Right lobe of liver (tissue), 6 donors: ENCODE measurements at regions not wholly inside any gene's neighbourhood (a gene's known extent, or its start where the extent isn't known, plus 50 kb on each side); places are given as distances from the start of the nearest gene placed in this dataset.

Source experiments
- ATAC-seq, 4 donors: fragments of 200-7000 bp; cut with Tn5 transposase; one replicate each; pipeline ENCODE4 v1.9.1; 2020; ENCODE audit warnings: mild to moderate bottlenecking in 4 of 4, moderate library complexity in 4 of 4
- DNase-seq, 3 donors: peaks; one replicate each; pipeline ENCODE4 v3.0.0-alpha.2; 2020
- H3K27ac ChIP-seq, 3 donors: fragments of 200-600 bp; one replicate each; pipeline ENCODE4 v1.8.0; 2022
- H3K27me3 ChIP-seq, 2 donors: fragments of 200-600 bp; one replicate each; pipeline ENCODE4 v1.8.0; 2022
- H3K36me3 ChIP-seq, 4 donors: fragments of 200-600 bp; sonication (generic) in 1 of 4; one replicate each; pipeline versions ENCODE4 v1.5.1 to v1.8.0; 2017 to 2022; ENCODE audit warnings: control low read depth in 1 of 4
- H3K4me1 ChIP-seq, 4 donors: fragments of 200-600 bp; sonication (generic) in 1 of 4; one replicate each; pipeline versions ENCODE4 v1.5.1 to v1.8.0; 2017 to 2022; ENCODE audit warnings: control low read depth in 1 of 4
- H3K4me3 ChIP-seq, 3 donors: fragments of 200-600 bp; one replicate each; pipeline ENCODE4 v1.8.0; 2022
- H3K9me3 ChIP-seq, 4 donors: fragments of 200-600 bp; sonication (generic) in 1 of 4; one replicate each; pipeline versions ENCODE4 v1.5.1 to v1.8.0; 2017 to 2022; ENCODE audit warnings: control low read depth in 1 of 4
- CTCF ChIP-seq, 4 donors: fragments of 200-600 bp in 3 of 4; fragments of 450-650 bp in 1 of 4; IDR thresholded peaks; one replicate each; pipeline versions ENCODE4 v1.5.1 to v1.8.0; 2016 to 2022; ENCODE audit warnings: antibody characterized with exemption in 4 of 4, mild to moderate bottlenecking in 2 of 4
- POLR2A ChIP-seq: fragments of 450-650 bp; IDR thresholded peaks from one replicate; pipeline ENCODE4 v1.6.1; 2017; ENCODE audit warnings: antibody characterized with exemption, mild to moderate bottlenecking
- WGBS: methylation state at CpG from one replicate; pipeline ENCODE4 v1.1.6; 2018; ENCODE audit warnings: low coverage, low lambda C conversion rate; ENCODE audit not compliant: insufficient coverage; ENCODE audit errors: missing lambda C conversion rate; 5-methylcytosine and 5-hydroxymethylcytosine counted together
- intact Hi-C, 2 donors: fragments of 100-400 bp; cut with DNase I; formaldehyde crosslinking; loops; one replicate each; pipeline versions ENCODE4 v1.11.2 to v1.14.1; 2022
- donor health status: DM: no; HTN: yes; CAD: no.
- donor health status: DM: no; HTN: no; CAD: no.
- donor health status: DM: no; HTN: no; CAD: no.
- donor health status: DM: no; HTN: yes; CAD: no.
- donor health status: DM: no; HTN: yes; CAD: no.

GRCh38 chr4:165584916-165585315 lies 206.1 kb downstream of the CPE start:
- Histone ChIP-seq H3K36me3 (no peaks in the 10 kb centered on the region), H3K9me3 (no peaks in the 10 kb centered on the region), H3K27me3 (no peaks in the 10 kb centered on the region), H3K4me1 (no peaks in the 10 kb centered on the region), H3K27ac (no peak overlapping the region), H3K4me3 (no peak overlapping the region)
- TF ChIP-seq POLR2A, result no peak
- TF ChIP-seq CTCF (IDR thresholded peaks at IDR 0.05), result no peak
- DNase-seq (no peak), ATAC-seq (no peak)
- intact Hi-C loops, result no loop called here

- Histone ChIP-seq H3K4me1 (no peaks in the 10 kb centered on the region), H3K27me3 (no peaks in the 10 kb centered on the region), H3K27ac (no peak overlapping the region), H3K9me3 (no peaks in the 10 kb centered on the region), H3K4me3 (no peak overlapping the region), H3K36me3 (no peaks in the 10 kb centered on the region)
- intact Hi-C loops, result no loop called here
- 39% methylated on average over 6 of the region's 7 CpGs for WGBS
- ATAC-seq (peak in 2 of 4 donors; percentile 40 to 50), DNase-seq (no peak)
- TF ChIP-seq CTCF (IDR thresholded peaks at IDR 0.05), result no peak
Measured at GRCh38 chr4:165588534-165589315, 209.9 kb downstream of the CPE start.

GRCh38 chr4:165592386-165592785 lies 213.6 kb downstream of the CPE start:
- DNase-seq, result no peak
- no peaks in the 10 kb centered on the region for H3K36me3 ChIP-seq
- WGBS, result 40% methylated on average over 2 of the region's 2 CpGs
- no peaks in the 10 kb centered on the region for H3K9me3 ChIP-seq
- ATAC-seq, result no peak
- no peak overlapping the region for H3K4me3 ChIP-seq
- TF ChIP-seq POLR2A (no peak), CTCF (IDR thresholded peaks at IDR 0.05) (no peak)
- no peak overlapping the region for H3K27ac ChIP-seq
- intact Hi-C loops, result no loop called here
- no peaks in the 10 kb centered on the region for H3K4me1 ChIP-seq
- no peaks in the 10 kb centered on the region for H3K27me3 ChIP-seq

GRCh38 chr4:165597581-165598480 lies 219.0 kb downstream of the CPE start:
- DNase-seq, result no peak
- no peaks in the 10 kb centered on the region for H3K36me3 ChIP-seq
- H3K27ac ChIP-seq, result no peak overlapping the region
- 77% methylated on average over 3 of the region's 3 CpGs for WGBS
- ATAC-seq, result no peak
- no peaks in the 10 kb centered on the region for H3K27me3 ChIP-seq
- H3K9me3 ChIP-seq, result no peaks in the 10 kb centered on the region
- no peak overlapping the region for H3K4me3 ChIP-seq
- H3K4me1 ChIP-seq, result no peaks in the 10 kb centered on the region
- intact Hi-C loops, result no loop called here
- TF ChIP-seq CTCF (IDR thresholded peaks at IDR 0.05) (no peak), POLR2A (no peak)
